Calu3 (cell line): ENCODE measurements at regions not wholly inside any gene's neighbourhood (a gene's known extent, or its start where the extent isn't known, plus 50 kb on each side); places are given as distances from the start of the nearest gene placed in this dataset.

Source experiments
- BruUV-seq: library from RNA; stranded (reverse); fragments of 400-500 nt; replicated peaks from 2 replicates; lab custom pipeline; 2021; lab: Mats Ljungman, UMichigan
- CTCF ChIA-PET: fragments of 300-600 bp; sonication (Branson Sonifier 250); formaldehyde crosslinking; loops from one replicate; lab custom pipeline; 2022; ENCODE audit warnings: antibody characterized with exemption; lab: Charles Lee
- DNase-seq: peaks from one replicate; pipeline ENCODE4 v3.0.0; 2022
- H3K27ac Mint-ChIP-seq: one replicate; pipeline ENCODE4 v1.8.0; 2022; ENCODE audit warnings: mixed read lengths; ENCODE audit not compliant: unreplicated experiment
- H3K27me3 Mint-ChIP-seq: one replicate; pipeline ENCODE4 v1.8.0; 2022; ENCODE audit warnings: mixed read lengths; ENCODE audit not compliant: unreplicated experiment
- H3K36me3 Mint-ChIP-seq: one replicate; pipeline ENCODE4 v1.8.0; 2022; ENCODE audit warnings: mild to moderate bottlenecking, moderate library complexity, mixed read lengths; ENCODE audit not compliant: insufficient read depth, unreplicated experiment
- H3K4me1 Mint-ChIP-seq: one replicate; pipeline ENCODE4 v1.8.0; 2022; ENCODE audit warnings: mild to moderate bottlenecking, low read depth, mixed read lengths; ENCODE audit not compliant: unreplicated experiment
- H3K4me3 Mint-ChIP-seq: one replicate; pipeline ENCODE4 v1.8.0; 2022; ENCODE audit warnings: mild to moderate bottlenecking, low read depth, moderate library complexity, mixed read lengths; ENCODE audit not compliant: unreplicated experiment
- H3K9me3 Mint-ChIP-seq: one replicate; pipeline ENCODE4 v1.8.0; 2022; ENCODE audit warnings: low read depth, mixed read lengths; ENCODE audit not compliant: unreplicated experiment
- CTCF ChIP-seq: fragments of 200-600 bp; IDR thresholded peaks from one replicate; pipeline ENCODE4 v1.8.0; 2022; ENCODE audit warnings: antibody characterized with exemption; ENCODE audit not compliant: unreplicated experiment
- intact Hi-C: fragments of 100-400 bp; cut with micrococcal nuclease; formaldehyde crosslinking; loops from one replicate; pipeline ENCODE4 v1.10.0; 2022; ENCODE audit not compliant: unreplicated experiment

- CTCF ChIA-PET: no interaction called here
- no peak for DNase-seq
- Mint-ChIP-seq H3K27ac (no peak overlapping the region), H3K36me3 (no peaks in the 10 kb centered on the region), H3K4me3 (no peak overlapping the region), H3K27me3 (no peaks in the 10 kb centered on the region), H3K4me1 (peaks cover 23% of the 10 kb centered on the region), H3K9me3 (peaks cover 2% of the 10 kb centered on the region)
- no TSS peak for BruUV-seq
- no peak for TF ChIP-seq CTCF
- intact Hi-C loops: no loop called here
These were observed 95.5 kb upstream of the CPEB2 start for GRCh38 chr4:14906805-14907204.

GRCh38 chr4:14908635-14909034 is 93.6 kb upstream of the CPEB2 start:
- intact Hi-C loops: no loop called here
- Mint-ChIP-seq H3K9me3 (peaks cover 2% of the 10 kb centered on the region), H3K27me3 (no peaks in the 10 kb centered on the region), H3K4me1 (peaks cover 23% of the 10 kb centered on the region), H3K36me3 (no peaks in the 10 kb centered on the region), H3K4me3 (no peak overlapping the region), H3K27ac (peak overlapping the region; percentile 36)
- no peak for TF ChIP-seq CTCF
- BruUV-seq: no TSS peak
- CTCF ChIA-PET: interaction anchor here (0.8 to 1.0 kb wide), 3 partner anchors 9 to 284 kb away, joined by 3 to 5 read pairs (median 3); no protein-coding TSS in a partner anchor
- DNase-seq: peak; percentile 22

- Mint-ChIP-seq H3K27me3 (no peaks in the 10 kb centered on the region), H3K4me3 (no peak overlapping the region), H3K27ac (no peak overlapping the region), H3K4me1 (peaks cover 23% of the 10 kb centered on the region), H3K36me3 (no peaks in the 10 kb centered on the region), H3K9me3 (peaks cover 2% of the 10 kb centered on the region)
- CTCF ChIA-PET: no interaction called here
- BruUV-seq: no TSS peak
- intact Hi-C loops: loop anchor here (10.0 kb wide), 1 partner anchor 94 kb away; the partner anchor contains the start of gene CPEB2
- no peak for TF ChIP-seq CTCF
- DNase-seq: no peak
These were observed 91.9 kb upstream of the CPEB2 start for GRCh38 chr4:14910411-14910810.

DNA sequence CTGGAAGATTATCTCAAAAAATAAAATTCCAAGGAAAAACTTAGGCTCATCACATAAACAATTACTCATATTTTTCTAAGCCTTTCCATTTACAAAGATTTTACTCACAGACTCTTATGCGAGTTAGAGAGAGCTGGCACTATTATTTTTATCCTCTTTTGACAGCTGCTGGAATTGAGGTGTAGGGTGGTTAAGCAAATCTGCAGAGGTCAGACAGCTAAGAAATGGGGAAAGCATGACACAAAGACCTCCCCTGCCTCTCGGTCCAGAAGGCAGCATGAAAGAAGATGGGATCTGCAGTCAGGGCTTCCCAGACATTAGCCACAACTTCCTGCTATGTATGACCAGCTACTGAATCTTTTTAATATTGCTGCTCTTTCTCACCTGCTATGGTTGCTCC is 89.9 kb upstream of the CPEB2 start:
- H3K4me1 Mint-ChIP-seq: peaks cover 41% of the 10 kb centered on the region
- no TSS peak for BruUV-seq
- no peak for DNase-seq
- H3K27me3 Mint-ChIP-seq: no peaks in the 10 kb centered on the region
- no peak for TF ChIP-seq CTCF
- no peaks in the 10 kb centered on the region for H3K36me3 Mint-ChIP-seq
- H3K9me3 Mint-ChIP-seq: no peaks in the 10 kb centered on the region
- no peak overlapping the region for H3K4me3 Mint-ChIP-seq
- CTCF ChIA-PET: no interaction called here
- H3K27ac Mint-ChIP-seq: no peak overlapping the region
- intact Hi-C loops: loop anchor here (10.0 kb wide), 1 partner anchor 92 kb away; the partner anchor contains the start of gene CPEB2
